ENCODE measurements at regions not wholly inside any gene's neighbourhood (a gene's known extent, or its start where the extent isn't known, plus 50 kb on each side); places are given as distances from the start of the nearest gene placed in this dataset.
"Not testable (repeated sequence)": the region's sequence is repeated elsewhere in the genome, so short reads cannot be mapped to it uniquely, and the experiment has no call there.

GRCh38 chr15:24324096-24324495 lies 351.5 kb upstream of the NPAP1 start:
- not testable (repeated sequence) for FAIRE-seq

- not testable (repeated sequence) for FAIRE-seq
Measured at GRCh38 chr15:24326513-24326912, 349.1 kb upstream of the NPAP1 start.

GRCh38 chr15:24331964-24332363 lies 343.6 kb upstream of the NPAP1 start:
- FAIRE-seq, result not testable (repeated sequence)

- not testable (repeated sequence) for FAIRE-seq
Measured at GRCh38 chr15:24341876-24342275, 333.7 kb upstream of the NPAP1 start.

GRCh38 chr15:24352777-24353176 lies 322.8 kb upstream of the NPAP1 start:
- not testable (repeated sequence) for FAIRE-seq

GRCh38 chr15:24381103-24381502 lies 294.5 kb upstream of the NPAP1 start:
- not testable (repeated sequence) for FAIRE-seq

GRCh38 chr15:24385258-24385657 lies 290.3 kb upstream of the NPAP1 start:
- FAIRE-seq, result not testable (repeated sequence)

GRCh38 chr15:24394303-24394702 lies 281.3 kb upstream of the NPAP1 start:
- no peak for FAIRE-seq

GRCh38 chr15:24412649-24413048 lies 262.9 kb upstream of the NPAP1 start:
- not testable (repeated sequence) for FAIRE-seq

GRCh38 chr15:24426286-24427054 lies 249.1 kb upstream of the NPAP1 start:
- not testable (repeated sequence) for FAIRE-seq

- FAIRE-seq, result not testable (repeated sequence)
Measured at GRCh38 chr15:24427055-24427400, 248.5 kb upstream of the NPAP1 start.

GRCh38 chr15:24435075-24435820 lies 240.3 kb upstream of the NPAP1 start:
- not testable (repeated sequence) for FAIRE-seq

GRCh38 chr15:24437270-24437669 lies 238.3 kb upstream of the NPAP1 start:
- not testable (repeated sequence) for FAIRE-seq

- FAIRE-seq, result not testable (repeated sequence)
Measured at GRCh38 chr15:24437735-24438134, 237.8 kb upstream of the NPAP1 start.

- not testable (repeated sequence) for FAIRE-seq
Measured at GRCh38 chr15:24477107-24478025, 198.2 kb upstream of the NPAP1 start.

GRCh38 chr15:24485885-24486567 lies 189.5 kb upstream of the NPAP1 start:
- FAIRE-seq, result not testable (repeated sequence)

- not testable (repeated sequence) for FAIRE-seq
Measured at GRCh38 chr15:24488164-24488907, 187.2 kb upstream of the NPAP1 start.

GRCh38 chr15:24505216-24505615 lies 170.4 kb upstream of the NPAP1 start:
- not testable (repeated sequence) for FAIRE-seq

GRCh38 chr15:24509714-24510113 lies 165.9 kb upstream of the NPAP1 start:
- FAIRE-seq, result not testable (repeated sequence)

- not testable (repeated sequence) for FAIRE-seq
Measured at GRCh38 chr15:24511598-24511997, 164.0 kb upstream of the NPAP1 start.

GRCh38 chr15:24518772-24519171 lies 156.8 kb upstream of the NPAP1 start:
- FAIRE-seq, result not testable (repeated sequence)

Measured in islet of Langerhans (tissue), 1 donor.